CD14-positive monocyte (primary cell): ENCODE measurements at regions not wholly inside any gene's neighbourhood (a gene's known extent, or its start where the extent isn't known, plus 50 kb on each side); places are given as distances from the start of the nearest gene placed in this dataset.

Source experiments
- DNase-seq, 3 donors: peaks; one replicate each; pipeline ENCODE4 v3.0.0-alpha.2; 2011 to 2022
- H2AFZ ChIP-seq: 2 replicates; pipeline ENCODE4 v1.6.0; 2012; ENCODE audit warnings: mild to moderate bottlenecking, low read depth, low read length, inconsistent platforms; ENCODE audit not compliant: insufficient read depth, poor library complexity, severe bottlenecking
- H3K27ac ChIP-seq, 2 donors: 1 replicate in 1 of 2; 2 replicates in 1 of 2; pipeline ENCODE4 v1.5.1; 2012 to 2013; ENCODE audit warnings: low read length in 2 of 2, control low read depth in 1 of 2, inconsistent platforms in 1 of 2, low read depth in 1 of 2, mild to moderate bottlenecking in 1 of 2
- H3K27me3 ChIP-seq, 2 donors: one replicate each; pipeline versions ENCODE4 v1.6.0 to v1.6.1; 2011 to 2013; ENCODE audit warnings: low read length in 2 of 2; ENCODE audit not compliant: control insufficient read depth in 2 of 2, insufficient read depth in 2 of 2
- H3K36me3 ChIP-seq, 2 donors: replicated peaks in 1 of 2; 1 replicate in 1 of 2; 2 replicates in 1 of 2; pipeline versions ENCODE4 v1.5.1 to v1.6.1; 2012 to 2013; ENCODE audit warnings: low read length in 2 of 2, control low read depth in 1 of 2, inconsistent platforms in 1 of 2, mild to moderate bottlenecking in 1 of 2; ENCODE audit not compliant: insufficient read depth in 2 of 2, control insufficient read depth in 1 of 2
- H3K4me1 ChIP-seq, 2 donors: 1 replicate in 1 of 2; 2 replicates in 1 of 2; pipeline versions ENCODE4 v1.5.1 to v1.6.1; 2012 to 2013; ENCODE audit warnings: low read length in 2 of 2, control low read depth in 1 of 2, inconsistent platforms in 1 of 2, mild to moderate bottlenecking in 1 of 2, moderate library complexity in 1 of 2; ENCODE audit not compliant: insufficient read depth in 2 of 2, control insufficient read depth in 1 of 2
- H3K4me2 ChIP-seq: replicated peaks from 2 replicates; pipeline ENCODE3; 2012; ENCODE audit warnings: low read length, moderate library complexity, mild to moderate bottlenecking; ENCODE audit not compliant: poor library complexity, severe bottlenecking; ENCODE audit errors: extremely low read depth
- H3K4me3 ChIP-seq, 3 experiments: fragments of 200-600 bp in 1 of 3; sonication (generic) in 1 of 3; replicated peaks in 1 of 3; 1 replicate in 2 of 3; 2 replicates in 1 of 3; pipeline ENCODE4 v1.5.1; 2011 to 2013; ENCODE audit warnings: low read length in 3 of 3, mild to moderate bottlenecking in 3 of 3, control low read depth in 2 of 3, low read depth in 2 of 3, inconsistent platforms in 1 of 3, moderate library complexity in 1 of 3
- H3K79me2 ChIP-seq: 2 replicates; pipeline ENCODE4 v1.6.0; 2012; ENCODE audit warnings: mild to moderate bottlenecking, control low read depth, inconsistent platforms, low read length, moderate library complexity; ENCODE audit not compliant: insufficient read depth
- H3K9ac ChIP-seq: 2 replicates; pipeline ENCODE4 v1.6.0; 2017; ENCODE audit warnings: low read length, mild to moderate bottlenecking; ENCODE audit not compliant: insufficient read depth, poor library complexity, severe bottlenecking
- H3K9me3 ChIP-seq, 2 donors: replicated peaks in 1 of 2; 1 replicate in 1 of 2; 2 replicates in 1 of 2; pipeline versions ENCODE4 v1.5.1 to v1.6.1; 2012 to 2013; ENCODE audit warnings: low read length in 2 of 2, control low read depth in 1 of 2; ENCODE audit not compliant: control insufficient read depth in 1 of 2, insufficient read depth in 1 of 2
- H4K20me1 ChIP-seq: 2 replicates; pipeline ENCODE4 v1.6.0; 2012; ENCODE audit warnings: mild to moderate bottlenecking, low read length, control low read depth, moderate library complexity; ENCODE audit not compliant: insufficient read depth
- H3K27ac Mint-ChIP-seq, 7 donors: one replicate each; pipeline ENCODE4 v1.8.0; 2020; ENCODE audit warnings: mild to moderate bottlenecking in 7 of 7, mixed read lengths in 7 of 7, moderate library complexity in 6 of 7, inconsistent platforms in 2 of 7
- H3K27me3 Mint-ChIP-seq, 3 donors: one replicate each; pipeline ENCODE4 v1.8.0; 2021 to 2022; ENCODE audit warnings: low read depth in 3 of 3, mild to moderate bottlenecking in 3 of 3, mixed read lengths in 3 of 3, moderate library complexity in 3 of 3, inconsistent platforms in 1 of 3
- H3K36me3 Mint-ChIP-seq, 2 donors: one replicate each; pipeline ENCODE4 v1.8.0; 2020; ENCODE audit warnings: mixed read lengths in 2 of 2, inconsistent platforms in 1 of 2, mild to moderate bottlenecking in 1 of 2
- H3K4me1 Mint-ChIP-seq: one replicate; pipeline ENCODE4 v1.8.0; 2020; ENCODE audit warnings: mild to moderate bottlenecking, mixed read lengths
- H3K4me3 Mint-ChIP-seq, 2 donors: one replicate each; pipeline ENCODE4 v1.8.0; 2020; ENCODE audit warnings: mild to moderate bottlenecking in 2 of 2, mixed read lengths in 2 of 2, moderate library complexity in 1 of 2
- H3K9me3 Mint-ChIP-seq, 7 donors: one replicate each; pipeline ENCODE4 v1.8.0; 2020 to 2022; ENCODE audit warnings: mixed read lengths in 7 of 7, mild to moderate bottlenecking in 6 of 7, moderate library complexity in 6 of 7, inconsistent platforms in 2 of 7
- CTCF ChIP-seq: fragments of 200-600 bp; IDR thresholded peaks from one replicate; pipeline ENCODE4 v1.8.0; 2022; ENCODE audit warnings: antibody characterized with exemption, mild to moderate bottlenecking
- WGBS: methylation state at CpG from one replicate; pipeline ENCODE4 v1.1.5; 2013; ENCODE audit warnings: missing lambda C conversion rate; ENCODE audit not compliant: insufficient coverage; 5-methylcytosine and 5-hydroxymethylcytosine counted together
- intact Hi-C, 2 donors: fragments of 100-400 bp; cut with micrococcal nuclease; formaldehyde crosslinking; loops; one replicate each; pipeline versions ENCODE4 v1.15.0 to v1.15.1; 2023

- Histone ChIP-seq H3K9ac (no peak overlapping the region), H3K4me1 (peaks cover 27 to 37% of the 10 kb centered on the region in 2 donors), H3K4me3 (peak overlapping the region in 1 of 3 experiments; percentile 8), H2AFZ (peak overlapping the region; percentile 46), H3K4me2 (no peak overlapping the region), H4K20me1 (no peaks in the 10 kb centered on the region), H3K27me3 (no peaks in the 10 kb centered on the region), H3K27ac (peak overlapping the region in 1 of 2 donors; percentile 65), H3K79me2 (no peaks in the 10 kb centered on the region), H3K36me3 (no peaks in the 10 kb centered on the region), H3K9me3 (peaks cover 0 to 4% of the 10 kb centered on the region in 2 donors)
- intact Hi-C loops = no loop called here
- Mint-ChIP-seq H3K9me3 (peaks cover 4 to 10% (median 5%) of the 10 kb centered on the region in 7 donors), H3K27me3 (no peaks in the 10 kb centered on the region), H3K36me3 (peaks cover 4 to 9% of the 10 kb centered on the region in 2 donors), H3K4me3 (peak overlapping the region in 1 of 2 donors; percentile 57), H3K27ac (peak overlapping the region; percentile 19 to 91 (median 83)), H3K4me1 (peaks cover 37% of the 10 kb centered on the region)
- WGBS = no CpG with 5 or more reads among the region's 4 CpGs
- DNase-seq = peak; percentile 49 to 61 (median 56)
- TF ChIP-seq CTCF = no peak
Observed at GRCh38 chr6:14972379-14973067, 273.3 kb upstream of the JARID2 start.

DNA sequence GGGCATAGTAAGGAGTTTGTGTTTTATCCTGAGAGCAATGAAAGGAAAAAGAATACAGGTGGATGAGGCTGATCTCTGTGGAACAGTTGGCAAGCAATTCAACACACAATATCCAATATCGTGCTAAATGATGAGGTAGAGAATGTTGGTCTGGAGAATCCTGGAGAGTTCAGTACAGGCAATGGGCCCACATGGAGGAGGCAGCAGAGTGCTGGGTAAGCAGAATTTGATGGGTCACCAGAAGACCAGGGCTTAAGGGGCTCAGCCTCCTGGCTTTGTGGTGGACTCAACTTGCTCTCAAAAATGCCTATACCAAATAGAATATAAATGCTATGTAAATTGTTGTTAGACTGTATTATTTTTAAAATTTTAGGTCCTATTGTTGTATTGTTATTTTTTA, 271.5 kb upstream of the JARID2 start:
- Histone ChIP-seq H3K36me3 (no peaks in the 10 kb centered on the region), H3K79me2 (no peaks in the 10 kb centered on the region), H3K4me3 (no peak overlapping the region), H3K9ac (no peak overlapping the region), H3K9me3 (peaks cover 0 to 2% of the 10 kb centered on the region in 2 donors), H3K27ac (no peak overlapping the region), H4K20me1 (no peaks in the 10 kb centered on the region), H3K4me2 (no peak overlapping the region), H2AFZ (no peak overlapping the region), H3K4me1 (peaks cover 23 to 29% of the 10 kb centered on the region in 2 donors), H3K27me3 (no peaks in the 10 kb centered on the region)
- no peaks in the 10 kb centered on the region for H3K27me3 Mint-ChIP-seq
- H3K4me3 Mint-ChIP-seq = no peak overlapping the region
- peaks cover 0 to 4% of the 10 kb centered on the region in 2 donors for H3K36me3 Mint-ChIP-seq
- H3K9me3 Mint-ChIP-seq = peaks cover 0 to 5% (median under 1%) of the 10 kb centered on the region in 7 donors
- intact Hi-C loops = no loop called here
- H3K4me1 Mint-ChIP-seq = peaks cover 34% of the 10 kb centered on the region
- H3K27ac Mint-ChIP-seq = peak overlapping the region in 5 of 7 donors; percentile 5 to 83 (median 19)
- DNase-seq = no peak
- WGBS = no CpG with 5 or more reads among the region's 1 CpG
- TF ChIP-seq CTCF = no peak
